Ascending aorta (tissue), 2 donors: ENCODE measurements at regions not wholly inside any gene's neighbourhood (a gene's known extent, or its start where the extent isn't known, plus 50 kb on each side); places are given as distances from the start of the nearest gene placed in this dataset.

Source experiments
- DNase-seq, 2 donors: peaks; one replicate each; pipeline ENCODE4 v3.0.0-alpha.2; 2019; ENCODE audit warnings: low spot score in 2 of 2
- H3K27ac ChIP-seq, 2 donors: fragments of 200-600 bp; sonication (generic); one replicate each; pipeline ENCODE4 v1.5.1; 2016 to 2017; ENCODE audit warnings: mild to moderate bottlenecking in 1 of 2
- H3K27me3 ChIP-seq: fragments of 200-600 bp; sonication (generic); one replicate; pipeline ENCODE4 v1.5.1; 2017
- H3K36me3 ChIP-seq, 2 donors: fragments of 200-600 bp; sonication (generic); one replicate each; pipeline ENCODE4 v1.5.1; 2016
- H3K4me1 ChIP-seq, 2 donors: fragments of 200-600 bp; sonication (generic); one replicate each; pipeline ENCODE4 v1.5.1; 2016 to 2017; ENCODE audit warnings: mild to moderate bottlenecking in 1 of 2
- H3K4me3 ChIP-seq, 2 donors: fragments of 200-600 bp; sonication (generic); one replicate each; pipeline ENCODE4 v1.5.1; 2016 to 2017; ENCODE audit warnings: mild to moderate bottlenecking in 1 of 2
- H3K9me3 ChIP-seq, 2 donors: fragments of 200-600 bp; sonication (generic); one replicate each; pipeline ENCODE4 v1.5.1; 2016
- intact Hi-C: fragments of 100-400 bp; cut with DNase I; formaldehyde crosslinking; loops from one replicate; pipeline ENCODE4 v1.15.1; 2023
- TF ChIP-seq, protein P1 (sequence below), 3 experiments: fragments of 200-600 bp in 2 of 3; fragments of 450-650 bp in 1 of 3; sonication (generic) in 2 of 3; IDR thresholded peaks; one replicate each; pipeline ENCODE4 v1.5.1; 2016 to 2019; ENCODE audit warnings: antibody characterized with exemption in 3 of 3, mild to moderate bottlenecking in 1 of 3, moderate library complexity in 1 of 3

DNA sequence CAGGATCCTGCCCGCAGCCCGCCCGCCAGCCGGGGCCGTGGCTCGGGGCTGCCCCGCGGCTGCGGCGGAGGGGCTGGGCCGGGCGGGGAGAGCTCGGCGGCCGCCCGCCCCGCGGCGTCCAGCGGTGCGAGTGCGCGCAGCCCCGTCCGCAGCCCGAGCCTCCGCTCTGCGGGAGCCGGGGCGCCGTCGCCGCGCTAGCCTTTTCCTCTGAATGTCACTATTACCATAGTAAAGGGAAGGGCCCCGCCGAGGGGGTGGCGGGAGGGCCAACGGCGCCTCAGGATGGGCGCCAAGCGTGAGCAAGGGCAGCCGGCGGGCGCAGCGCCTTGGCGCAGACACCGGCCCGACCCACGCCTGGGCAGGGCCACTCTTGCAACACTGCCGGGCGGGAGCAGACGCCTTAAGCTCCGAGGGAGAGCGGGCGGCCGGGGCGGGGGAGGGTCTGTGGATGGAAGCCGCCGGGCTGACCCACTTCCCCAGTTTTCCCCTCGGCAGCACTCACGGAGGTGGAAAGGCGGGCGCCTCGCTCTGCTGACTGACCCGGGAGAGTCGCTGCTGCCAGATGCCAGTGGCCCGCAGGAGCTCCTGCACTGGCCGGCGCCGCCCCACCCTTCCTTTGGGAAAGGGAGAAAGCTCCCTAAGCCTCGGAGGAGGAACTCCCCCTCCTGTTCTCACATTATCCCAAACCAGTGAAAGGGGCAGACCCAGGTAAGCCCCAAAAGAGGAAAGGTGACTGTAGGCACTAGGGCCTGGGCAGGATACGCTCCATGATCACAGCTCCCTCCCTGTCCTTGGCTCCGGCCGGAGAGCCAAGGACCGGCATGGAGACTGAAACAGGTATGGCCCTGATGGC, 329.4 kb downstream of the HNRNPD start:
- TF ChIP-seq, protein P1, sequence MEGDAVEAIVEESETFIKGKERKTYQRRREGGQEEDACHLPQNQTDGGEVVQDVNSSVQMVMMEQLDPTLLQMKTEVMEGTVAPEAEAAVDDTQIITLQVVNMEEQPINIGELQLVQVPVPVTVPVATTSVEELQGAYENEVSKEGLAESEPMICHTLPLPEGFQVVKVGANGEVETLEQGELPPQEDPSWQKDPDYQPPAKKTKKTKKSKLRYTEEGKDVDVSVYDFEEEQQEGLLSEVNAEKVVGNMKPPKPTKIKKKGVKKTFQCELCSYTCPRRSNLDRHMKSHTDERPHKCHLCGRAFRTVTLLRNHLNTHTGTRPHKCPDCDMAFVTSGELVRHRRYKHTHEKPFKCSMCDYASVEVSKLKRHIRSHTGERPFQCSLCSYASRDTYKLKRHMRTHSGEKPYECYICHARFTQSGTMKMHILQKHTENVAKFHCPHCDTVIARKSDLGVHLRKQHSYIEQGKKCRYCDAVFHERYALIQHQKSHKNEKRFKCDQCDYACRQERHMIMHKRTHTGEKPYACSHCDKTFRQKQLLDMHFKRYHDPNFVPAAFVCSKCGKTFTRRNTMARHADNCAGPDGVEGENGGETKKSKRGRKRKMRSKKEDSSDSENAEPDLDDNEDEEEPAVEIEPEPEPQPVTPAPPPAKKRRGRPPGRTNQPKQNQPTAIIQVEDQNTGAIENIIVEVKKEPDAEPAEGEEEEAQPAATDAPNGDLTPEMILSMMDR (IDR thresholded peaks at IDR 0.05): no peak
- DNase-seq: peak in 1 of 2 donors; percentile 73
- Histone ChIP-seq H3K9me3 (no peaks in the 10 kb centered on the region), H3K36me3 (no peaks in the 10 kb centered on the region), H3K4me3 (peak overlapping the region; percentile 48 to 63), H3K27me3 (no peaks in the 10 kb centered on the region), H3K27ac (no peak overlapping the region), H3K4me1 (peaks cover 0 to 2% of the 10 kb centered on the region in 2 donors)
- intact Hi-C loops: no loop called here

DNA sequence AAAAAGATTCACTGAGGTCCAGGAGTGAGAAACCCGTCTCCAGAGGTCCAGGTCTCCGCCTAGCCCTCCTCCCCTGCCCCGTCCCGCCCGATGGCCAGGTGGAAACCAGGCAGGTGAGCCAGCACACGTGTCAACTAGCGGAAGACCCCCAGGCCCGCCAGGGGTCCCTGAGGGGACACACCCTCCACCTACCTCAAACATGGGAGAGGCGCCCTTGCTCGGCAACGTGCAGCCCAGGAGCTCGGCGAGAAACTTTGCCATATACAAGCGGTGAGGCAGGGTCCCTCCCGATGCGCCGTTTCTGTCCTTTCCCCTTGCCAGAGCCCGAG, 330.0 kb downstream of the HNRNPD start:
- H3K4me3 ChIP-seq: peak overlapping the region; percentile 48 to 63
- H3K27ac ChIP-seq: no peak overlapping the region
- H3K9me3 ChIP-seq: no peaks in the 10 kb centered on the region
- DNase-seq: no peak
- H3K27me3 ChIP-seq: no peaks in the 10 kb centered on the region
- no peaks in the 10 kb centered on the region for H3K36me3 ChIP-seq
- intact Hi-C loops: no loop called here
- TF ChIP-seq, protein P1 (IDR thresholded peaks at IDR 0.05): no peak
- H3K4me1 ChIP-seq: peaks cover 0 to 2% of the 10 kb centered on the region in 2 donors

DNA sequence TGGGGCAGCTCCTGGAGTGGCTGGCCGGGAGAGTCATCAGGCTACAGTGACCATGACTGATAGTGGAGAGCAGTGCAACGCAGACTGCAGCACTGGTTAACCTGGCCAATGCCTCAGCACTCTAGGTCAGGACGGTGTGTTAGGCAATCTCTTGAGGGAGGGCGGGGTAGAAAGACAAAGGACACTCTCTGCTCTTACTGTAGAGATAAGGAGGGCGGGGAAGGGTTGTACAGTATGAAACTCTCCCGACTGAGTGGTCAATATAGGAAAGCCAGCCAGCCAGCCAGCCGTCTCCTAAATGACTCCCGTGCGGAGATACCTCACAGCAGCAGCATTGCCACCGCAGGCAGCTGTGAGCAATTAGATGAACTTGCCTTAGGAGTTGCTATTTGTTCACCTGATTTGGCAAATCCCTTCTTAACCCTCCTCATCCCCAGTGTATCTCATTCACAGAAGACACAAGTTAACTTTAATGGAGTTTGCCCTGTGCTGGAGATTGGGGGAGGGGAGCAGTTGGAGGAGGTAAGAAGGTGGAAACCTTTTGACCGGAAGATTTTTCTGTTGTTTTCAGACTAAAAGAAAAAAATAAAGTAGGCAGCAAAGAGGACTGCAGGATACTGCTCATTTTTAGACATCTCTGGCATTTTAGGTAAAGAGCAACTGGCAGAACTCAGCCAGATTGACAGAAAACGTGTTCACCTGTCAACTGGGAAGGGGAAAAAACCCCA, 330.5 kb downstream of the HNRNPD start:
- Histone ChIP-seq H3K4me1 (peaks cover 0 to 2% of the 10 kb centered on the region in 2 donors), H3K27ac (no peak overlapping the region), H3K36me3 (no peaks in the 10 kb centered on the region), H3K9me3 (no peaks in the 10 kb centered on the region), H3K4me3 (peak overlapping the region; percentile 48 to 63), H3K27me3 (no peaks in the 10 kb centered on the region)
- TF ChIP-seq, protein P1 (IDR thresholded peaks at IDR 0.05): no peak
- intact Hi-C loops: no loop called here
- no peak for DNase-seq

DNA sequence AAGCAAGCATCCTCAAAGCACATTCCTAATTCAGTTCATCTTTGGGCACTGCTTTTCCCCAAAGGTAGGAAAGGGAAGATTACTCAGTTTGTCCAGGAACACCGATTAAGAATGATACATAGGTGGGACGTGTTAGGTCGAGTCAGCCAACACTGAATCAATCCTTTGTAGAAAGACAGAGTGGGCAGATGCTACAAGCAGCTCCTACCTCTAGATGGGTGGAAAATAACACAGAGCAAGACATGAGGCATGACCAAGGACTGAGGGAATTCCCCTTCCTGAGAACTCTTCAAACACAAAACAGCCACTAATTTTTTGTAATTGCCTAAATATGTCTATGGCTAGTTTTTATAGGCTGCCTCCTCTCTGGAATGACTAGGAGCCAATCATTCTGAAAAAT, 331.7 kb downstream of the HNRNPD start:
- intact Hi-C loops: no loop called here
- Histone ChIP-seq H3K27ac (no peak overlapping the region), H3K9me3 (no peaks in the 10 kb centered on the region), H3K4me3 (no peak overlapping the region), H3K4me1 (peaks cover 0 to 2% of the 10 kb centered on the region in 2 donors), H3K27me3 (no peaks in the 10 kb centered on the region), H3K36me3 (no peaks in the 10 kb centered on the region)
- TF ChIP-seq, protein P1 (IDR thresholded peaks at IDR 0.05): no peak
- no peak for DNase-seq

DNA sequence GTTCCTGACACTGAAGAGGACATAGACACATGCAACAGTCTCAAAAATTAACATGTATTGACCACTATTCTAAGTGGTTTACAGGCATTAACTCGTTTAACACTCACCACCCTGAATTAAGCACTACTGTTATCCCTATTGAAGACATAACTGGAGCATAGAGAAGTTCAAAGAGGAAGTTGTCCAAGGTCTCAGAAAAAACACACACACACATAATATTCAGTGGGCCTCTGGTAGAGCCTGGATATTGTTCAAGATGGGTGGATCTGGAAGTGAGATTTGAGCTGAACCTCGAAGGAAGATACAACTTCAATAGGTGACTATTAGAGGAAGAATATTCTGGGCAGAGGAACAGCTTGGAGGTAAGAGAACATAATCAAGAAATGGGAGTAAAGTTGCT, 334.9 kb downstream of the HNRNPD start:
- H3K9me3 ChIP-seq: no peaks in the 10 kb centered on the region
- intact Hi-C loops: no loop called here
- H3K4me1 ChIP-seq: peaks cover 0 to 2% of the 10 kb centered on the region in 2 donors
- H3K27ac ChIP-seq: no peak overlapping the region
- TF ChIP-seq, protein P1 (IDR thresholded peaks at IDR 0.05): no peak
- DNase-seq: no peak
- no peak overlapping the region for H3K4me3 ChIP-seq
- H3K36me3 ChIP-seq: no peaks in the 10 kb centered on the region
- H3K27me3 ChIP-seq: no peaks in the 10 kb centered on the region
